Astrocyte of the hippocampus (primary cell): ENCODE measurements at regions not wholly inside any gene's neighbourhood (a gene's known extent, or its start where the extent isn't known, plus 50 kb on each side); places are given as distances from the start of the nearest gene placed in this dataset.

ENCODE experiments used
- DNase-seq: peaks from one replicate; pipeline ENCODE4 v3.0.0; 2011; ENCODE audit warnings: low read depth, low spot score

DNA sequence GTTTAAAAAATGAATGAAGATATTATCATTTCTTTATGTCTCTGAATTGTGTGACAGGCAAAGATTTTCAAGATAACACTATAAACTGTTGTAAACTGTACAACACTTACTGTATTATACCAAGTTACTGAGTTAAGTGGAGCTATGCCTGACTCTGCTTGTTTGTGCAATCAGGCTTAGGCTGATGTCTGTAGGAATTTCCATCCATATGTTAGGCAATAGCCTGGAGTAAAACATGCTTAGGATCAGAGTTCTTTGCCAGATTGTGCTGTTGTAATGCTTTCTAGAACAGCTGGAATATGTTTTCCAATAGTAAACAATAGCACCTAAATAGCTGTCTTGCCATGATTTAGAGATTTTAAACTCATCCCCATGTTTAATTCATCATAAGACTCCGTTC lies 1496.7 kb downstream of the CDH11 start:
- no peak for DNase-seq

DNA sequence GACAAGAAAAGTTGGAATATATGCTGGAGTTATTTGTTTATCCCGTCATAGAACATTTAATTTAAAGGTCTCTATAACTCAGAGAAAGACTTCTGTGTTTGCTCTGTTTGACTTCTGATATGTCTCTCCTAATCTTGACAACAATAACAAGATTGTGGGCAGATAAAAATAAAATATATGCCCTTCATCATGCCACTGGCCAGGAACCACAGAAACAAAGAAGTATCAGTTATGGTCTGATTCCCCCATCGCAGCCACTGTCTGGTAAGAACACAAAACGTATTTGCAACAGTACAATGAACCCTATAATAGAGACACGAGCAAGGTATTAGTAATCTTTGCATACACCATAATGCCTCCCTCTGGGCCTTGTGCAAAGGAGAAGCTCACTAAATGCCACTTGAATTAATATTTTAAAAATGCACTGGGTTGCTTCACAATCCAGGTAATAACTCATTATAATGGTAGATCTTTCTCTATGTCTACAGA lies 1498.3 kb downstream of the CDH11 start:
- DNase-seq = no peak

DNA sequence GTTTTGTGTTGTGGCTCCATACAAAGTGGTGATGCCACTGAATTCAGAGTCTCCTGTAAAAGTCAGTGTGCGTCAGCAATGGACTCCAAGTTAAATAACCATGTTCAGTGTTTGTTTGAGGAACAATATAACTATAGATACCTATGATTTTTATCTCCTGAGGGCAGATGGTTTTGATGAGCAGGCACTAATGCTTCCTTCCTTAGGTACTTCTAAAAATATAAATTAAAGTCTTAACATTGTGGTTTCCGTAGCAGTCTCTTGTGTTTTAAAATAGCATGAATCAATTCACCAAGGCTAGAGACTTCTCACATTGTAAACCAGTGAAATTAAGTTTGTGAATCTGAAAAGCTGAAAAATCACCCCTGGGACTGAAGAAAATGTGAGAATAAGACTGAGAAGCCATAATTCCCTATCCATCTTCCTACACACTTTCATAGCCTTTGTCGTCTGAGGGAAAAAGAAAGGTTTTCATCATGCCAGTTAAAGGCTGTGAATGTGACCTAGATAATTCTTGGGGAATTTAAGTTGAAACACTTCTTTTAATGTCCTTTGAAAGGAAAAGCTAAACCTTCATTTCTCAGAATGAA lies 1502.9 kb downstream of the CDH11 start:
- DNase-seq = no peak

DNA sequence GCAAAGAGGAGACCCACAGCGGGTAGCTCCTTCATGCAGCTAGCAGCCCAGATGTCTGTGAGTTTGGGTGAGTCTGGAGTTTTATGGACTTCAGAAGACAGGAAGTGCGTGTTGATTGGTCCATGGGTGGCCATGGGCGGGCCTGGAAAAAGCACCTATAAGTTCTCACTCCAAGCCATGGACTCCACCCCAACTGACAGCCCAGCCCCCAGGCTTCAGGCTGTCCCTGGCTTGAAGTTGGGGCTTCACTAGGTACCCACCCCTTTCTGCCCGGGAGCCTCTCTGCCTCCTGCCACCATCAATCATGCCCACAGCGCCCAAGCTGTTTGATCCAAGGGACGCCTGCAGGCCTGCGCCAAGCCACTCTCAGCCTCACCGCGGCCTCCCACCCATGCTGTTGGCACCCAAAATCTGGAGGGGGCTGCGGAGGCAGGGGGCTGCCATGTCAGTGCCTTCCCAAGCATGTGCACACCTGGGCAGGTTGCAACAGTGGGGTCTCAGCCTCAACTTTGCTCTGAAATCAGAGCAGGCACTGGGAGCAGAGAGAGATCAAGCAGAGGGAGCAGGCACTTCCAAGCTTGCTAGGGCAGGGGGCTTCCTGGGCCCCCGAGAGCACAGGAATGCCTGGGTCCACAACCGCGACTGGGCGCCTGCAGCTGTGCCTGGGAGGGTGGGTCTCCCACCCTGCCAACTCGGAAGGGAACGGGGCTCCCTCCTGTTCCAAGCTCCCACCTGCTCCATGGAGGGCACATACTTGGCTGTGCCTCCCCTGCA lies 1503.7 kb downstream of the CDH11 start:
- DNase-seq = no peak

DNA sequence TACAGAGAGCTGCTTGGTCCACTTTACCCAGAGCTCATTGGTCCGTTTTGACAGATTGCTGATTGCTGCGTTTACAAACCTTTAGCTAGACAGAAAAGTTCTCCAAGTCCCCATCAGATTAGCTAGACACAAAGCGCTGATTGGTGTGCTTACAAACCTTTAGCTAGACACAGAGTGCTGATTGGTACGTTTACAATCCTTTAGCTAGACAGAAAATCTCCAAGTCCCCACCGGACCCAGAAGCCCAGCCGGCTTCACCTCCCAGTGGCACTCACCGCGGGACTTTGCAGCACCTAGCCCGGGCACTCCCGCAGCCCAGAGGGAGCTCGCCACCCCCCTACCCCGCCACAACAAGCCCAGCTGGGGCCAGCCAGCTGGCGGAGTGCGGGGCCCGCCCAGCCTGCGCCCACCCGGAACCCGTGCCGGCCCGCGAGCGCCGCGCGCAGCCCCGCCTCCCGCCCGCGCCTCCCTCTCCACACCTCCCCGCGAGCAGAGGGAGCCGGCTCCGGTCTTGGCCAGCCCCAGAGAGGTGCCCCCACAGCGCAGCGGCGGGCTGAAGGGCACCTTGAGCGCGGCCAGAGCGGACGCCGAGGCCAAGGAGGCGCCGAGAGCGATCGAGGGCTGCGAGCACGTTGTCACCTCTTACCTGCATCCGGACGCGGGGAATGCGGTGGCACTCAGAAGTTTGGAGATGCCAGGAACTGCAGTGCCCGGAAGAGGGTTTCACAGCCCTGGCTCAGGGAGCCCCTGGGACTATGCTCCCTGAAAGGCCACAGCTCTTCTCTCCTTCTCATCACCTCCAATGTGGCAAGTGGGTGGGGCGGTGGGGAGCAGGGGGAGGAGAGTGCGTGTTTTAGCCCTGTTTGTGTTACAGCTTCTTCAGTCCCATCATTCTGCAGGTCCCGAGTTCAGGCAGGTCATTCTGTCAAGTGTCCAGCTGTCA lies 1504.5 kb downstream of the CDH11 start:
- peak; percentile 6 for DNase-seq

DNA sequence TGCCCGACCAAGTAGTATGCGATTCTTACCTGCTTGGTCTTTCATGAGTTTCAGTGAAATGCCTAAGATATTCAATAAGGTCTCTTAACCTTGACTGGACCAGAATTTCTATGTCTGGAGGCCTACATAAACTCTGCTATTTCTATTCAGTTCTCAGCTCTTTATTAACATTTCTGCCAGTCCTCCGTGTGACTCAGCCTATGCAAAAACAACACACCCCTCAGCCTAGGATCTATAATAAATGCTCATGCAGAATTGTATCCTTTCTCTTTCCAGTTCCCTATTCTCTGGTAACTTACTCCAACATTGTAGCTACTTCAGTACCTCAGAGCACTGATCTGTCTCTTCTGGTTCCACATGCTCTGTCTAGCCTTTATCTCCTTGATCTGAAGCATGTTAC lies 1507.4 kb downstream of the CDH11 start:
- peak; percentile 7 for DNase-seq

DNA sequence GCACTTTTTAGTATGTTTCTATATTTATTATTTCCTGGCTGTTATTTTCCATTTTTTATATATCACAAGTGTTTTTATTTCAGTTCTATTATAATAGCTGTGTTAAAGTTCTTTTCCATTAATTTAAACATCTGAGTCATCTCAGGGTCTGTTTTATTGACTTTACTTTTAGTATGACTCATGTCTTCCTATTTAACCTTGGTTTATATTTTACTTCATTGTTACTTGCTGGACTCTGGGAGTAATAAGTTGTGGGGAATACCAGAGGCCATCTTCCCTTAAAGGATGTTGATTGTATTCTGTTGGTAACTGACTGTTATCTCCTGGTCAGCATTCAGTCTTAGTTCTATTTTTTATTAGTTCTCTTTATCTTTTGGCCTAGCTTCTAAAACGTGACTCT lies 1508.2 kb downstream of the CDH11 start:
- peak; percentile 7 for DNase-seq

DNA sequence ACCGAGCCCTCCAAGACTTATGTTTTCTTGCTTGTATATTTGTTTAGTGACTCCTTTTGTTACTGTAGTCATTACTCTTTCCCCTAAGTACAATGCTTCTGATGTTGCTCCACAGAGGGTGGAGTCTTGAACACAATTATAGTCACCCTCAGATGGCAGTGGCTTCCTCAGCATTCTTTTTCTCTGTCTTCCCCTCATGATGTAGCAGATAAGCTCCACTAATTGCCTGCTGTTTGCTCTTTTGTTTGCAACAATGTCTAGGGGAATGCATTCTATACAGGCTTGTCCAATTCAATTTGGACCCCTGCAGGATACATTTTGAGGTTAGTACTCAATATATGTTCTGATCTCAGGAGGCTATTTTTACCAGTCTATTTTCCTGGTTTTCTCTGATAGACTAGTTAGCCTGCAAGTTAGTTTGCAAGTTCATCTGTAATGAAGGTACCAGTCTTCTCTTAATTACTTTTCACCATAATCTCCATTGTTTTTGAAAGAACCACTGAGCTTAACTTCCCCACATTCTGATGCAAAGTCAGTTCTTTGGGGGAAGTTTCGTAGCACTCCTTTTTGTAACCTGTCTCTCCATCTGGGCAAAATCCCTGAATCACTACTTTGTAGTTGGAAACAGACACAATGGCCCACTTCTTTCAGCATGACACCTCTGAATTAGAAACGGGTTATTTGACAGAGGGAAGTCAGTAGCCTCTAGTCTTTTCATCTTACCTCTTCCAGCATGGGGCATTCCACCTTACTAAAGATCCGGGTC lies 1509.2 kb downstream of the CDH11 start:
- DNase-seq = no peak

DNA sequence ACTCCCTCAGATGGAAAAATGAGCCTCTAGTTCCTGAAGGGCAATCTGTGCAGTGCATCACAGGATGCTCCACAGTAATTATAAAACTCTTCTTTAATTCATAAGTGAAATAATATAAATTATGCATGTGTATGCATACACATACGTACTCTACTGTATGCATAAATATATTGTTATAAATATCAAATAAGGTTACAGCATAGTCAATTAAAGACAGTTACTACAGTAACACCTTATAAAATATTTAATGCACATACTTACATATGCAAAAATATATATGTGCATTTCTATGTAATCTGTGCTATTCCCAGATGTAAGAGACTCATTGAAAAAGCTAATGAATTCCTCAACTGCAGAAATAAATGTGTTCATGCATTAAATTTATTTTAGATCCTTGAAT lies 1515.1 kb downstream of the CDH11 start:
- DNase-seq = no peak

DNA sequence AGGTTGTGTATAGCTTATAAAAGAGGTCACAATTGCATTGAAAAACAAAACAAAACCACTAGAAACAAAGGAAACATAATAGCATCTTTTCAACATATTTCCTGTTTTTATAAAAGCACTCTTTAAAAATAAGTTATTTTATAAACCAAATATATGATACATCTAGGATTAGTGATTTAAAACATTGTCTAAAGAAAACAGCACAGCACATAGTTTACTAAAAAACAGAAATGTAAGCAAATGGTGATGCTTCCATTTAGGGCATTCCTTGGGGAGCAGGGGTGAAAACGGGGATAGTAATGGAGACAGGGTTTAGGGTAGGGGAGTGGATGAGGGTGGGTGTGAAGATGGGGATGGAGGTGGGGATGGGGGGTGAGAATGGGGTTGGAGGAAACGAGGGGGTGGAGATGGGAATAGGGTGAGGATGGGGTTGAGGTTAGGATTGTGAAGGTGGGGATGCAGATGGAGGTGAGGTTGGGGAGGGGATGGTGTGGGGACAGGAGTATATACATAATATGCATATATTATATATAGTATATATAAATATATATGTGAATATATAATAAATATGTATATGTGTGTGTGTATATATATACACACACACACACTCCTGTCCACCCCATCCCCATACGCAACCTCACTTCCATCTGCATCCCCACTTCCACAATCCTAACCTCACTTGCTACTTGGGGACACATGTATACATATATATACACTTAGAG lies 1519.5 kb downstream of the CDH11 start:
- DNase-seq = no peak

DNA sequence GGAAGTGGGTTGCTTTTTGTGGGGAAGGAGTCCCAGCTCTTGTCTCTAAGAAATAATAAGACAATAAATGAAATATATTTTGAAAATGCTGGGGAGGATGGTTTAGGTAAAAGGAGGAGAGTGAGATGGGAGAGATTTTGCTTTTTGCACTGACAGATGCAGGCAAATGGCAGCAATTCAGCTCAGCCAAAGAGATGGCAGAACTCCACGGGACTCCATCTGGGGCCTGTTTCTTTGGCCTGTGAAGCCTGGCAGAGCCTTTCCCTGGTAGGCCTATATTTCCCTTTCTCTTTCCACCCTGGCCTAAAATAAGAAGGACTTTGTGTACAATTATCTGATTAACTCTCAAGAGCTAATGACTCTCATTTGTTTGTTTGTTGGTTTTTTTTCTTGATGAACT lies 1525.1 kb downstream of the CDH11 start:
- DNase-seq = no peak

DNA sequence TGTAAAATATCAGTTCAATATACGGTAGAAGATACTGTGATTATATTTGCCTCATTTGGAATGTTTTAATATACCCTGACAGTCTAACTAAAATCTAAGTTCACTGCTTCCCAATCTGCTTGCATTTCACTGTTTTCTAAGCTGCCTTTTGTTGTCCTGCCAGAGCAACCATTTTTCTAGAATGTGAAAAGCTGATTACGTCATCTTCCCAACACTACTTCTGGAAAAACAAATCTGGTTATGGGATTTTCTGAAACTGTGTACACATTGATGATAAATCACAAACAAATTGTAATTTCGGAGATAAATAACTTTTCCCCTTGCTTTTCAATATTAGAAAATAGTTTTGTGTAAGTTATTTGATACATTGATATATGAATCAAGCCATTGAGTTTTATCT lies 1529.0 kb downstream of the CDH11 start:
- no peak for DNase-seq

DNA sequence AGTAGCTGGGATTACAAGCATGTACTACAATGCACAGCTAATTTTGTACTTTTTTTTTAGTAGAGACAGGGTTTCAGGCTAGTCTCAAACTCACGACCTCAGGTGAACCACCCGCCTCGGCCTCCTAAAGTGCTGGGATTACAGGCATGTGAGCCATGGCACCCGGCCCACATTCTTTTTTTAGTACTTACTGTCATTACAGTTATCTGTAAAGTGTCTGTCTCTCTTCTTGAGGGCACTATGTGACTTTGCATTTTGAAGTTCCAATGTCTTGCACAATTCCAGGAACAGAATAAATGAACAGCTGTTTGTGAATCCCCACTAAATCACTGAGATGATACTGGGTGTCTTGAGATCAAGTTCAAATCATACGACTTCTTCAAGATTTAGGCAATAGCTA lies 1540.3 kb downstream of the CDH11 start:
- no peak for DNase-seq

DNA sequence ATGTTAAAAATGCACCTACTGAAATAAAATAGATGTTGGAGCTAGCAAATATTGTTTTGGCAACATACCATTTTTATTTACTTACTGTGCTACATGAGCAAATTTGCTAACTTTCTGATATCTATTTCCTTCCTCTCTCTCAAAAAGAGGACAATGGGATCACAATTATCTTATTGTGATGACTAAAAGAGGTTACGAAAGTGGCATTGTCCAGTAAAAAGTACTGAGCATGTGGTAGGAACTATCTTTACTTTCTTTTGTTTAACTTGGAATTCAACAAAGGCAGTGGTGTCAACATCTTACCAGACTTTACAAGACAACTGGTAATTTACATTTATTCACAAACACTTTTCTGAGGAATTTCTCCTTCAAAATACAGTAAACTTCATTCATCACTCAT lies 1542.6 kb upstream of the CDH8 start:
- no peak for DNase-seq

DNA sequence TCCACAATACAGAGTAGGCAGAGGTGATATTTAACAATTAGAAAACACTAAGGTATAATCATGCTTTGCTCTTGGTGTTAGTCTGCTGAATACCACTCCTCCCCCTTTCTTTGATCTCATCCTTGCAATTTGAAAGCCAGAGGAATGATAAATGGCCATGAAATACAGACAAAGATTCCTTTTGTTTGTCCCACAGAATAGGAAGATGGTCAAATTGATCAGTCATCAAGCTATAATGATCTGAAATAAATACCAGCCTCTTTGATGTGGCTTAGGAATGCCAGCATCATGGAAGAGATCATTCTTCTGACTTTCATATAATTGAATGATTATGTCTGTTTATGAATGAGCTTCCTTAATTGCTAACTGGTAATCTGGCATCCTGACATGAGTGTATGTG lies 1541.7 kb upstream of the CDH8 start:
- no peak for DNase-seq

DNA sequence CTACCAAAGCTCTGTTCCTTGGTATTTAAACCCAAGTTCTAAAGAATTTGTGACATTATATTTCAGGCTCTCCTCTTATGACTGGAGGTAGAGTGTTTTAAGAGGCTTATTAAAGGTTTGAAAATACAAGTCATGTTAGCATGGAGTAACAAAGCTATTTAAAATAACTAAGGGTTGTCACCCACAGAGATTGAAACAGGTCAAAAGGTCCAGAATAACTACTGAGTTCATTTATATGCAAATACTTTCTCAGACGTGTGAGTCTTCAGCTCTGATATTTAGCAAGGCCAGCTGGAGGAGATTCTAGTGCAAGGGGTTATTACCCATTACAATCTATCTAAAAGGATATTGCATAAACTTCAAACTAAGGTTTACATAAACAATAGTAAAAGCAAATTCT lies 1538.8 kb upstream of the CDH8 start:
- no peak for DNase-seq

DNA sequence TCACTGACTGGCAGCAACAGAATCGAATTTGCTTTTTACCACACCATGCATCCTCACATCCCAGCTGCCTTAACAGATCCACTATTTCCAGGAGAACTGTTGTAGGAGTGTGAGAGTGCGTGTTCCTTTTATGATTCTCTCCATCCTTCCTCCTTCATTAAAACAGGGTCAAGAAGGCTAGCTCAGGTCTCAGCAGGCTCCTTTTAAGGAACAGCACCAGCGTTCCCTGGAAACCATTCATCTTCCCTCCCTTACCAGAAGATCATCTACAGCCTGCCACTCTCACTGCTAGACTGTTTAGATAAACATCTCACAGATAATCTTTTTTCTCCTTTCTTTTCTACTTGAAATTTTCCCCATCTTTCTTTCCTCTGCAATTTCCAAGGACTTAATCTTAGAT lies 1531.9 kb upstream of the CDH8 start:
- no peak for DNase-seq

DNA sequence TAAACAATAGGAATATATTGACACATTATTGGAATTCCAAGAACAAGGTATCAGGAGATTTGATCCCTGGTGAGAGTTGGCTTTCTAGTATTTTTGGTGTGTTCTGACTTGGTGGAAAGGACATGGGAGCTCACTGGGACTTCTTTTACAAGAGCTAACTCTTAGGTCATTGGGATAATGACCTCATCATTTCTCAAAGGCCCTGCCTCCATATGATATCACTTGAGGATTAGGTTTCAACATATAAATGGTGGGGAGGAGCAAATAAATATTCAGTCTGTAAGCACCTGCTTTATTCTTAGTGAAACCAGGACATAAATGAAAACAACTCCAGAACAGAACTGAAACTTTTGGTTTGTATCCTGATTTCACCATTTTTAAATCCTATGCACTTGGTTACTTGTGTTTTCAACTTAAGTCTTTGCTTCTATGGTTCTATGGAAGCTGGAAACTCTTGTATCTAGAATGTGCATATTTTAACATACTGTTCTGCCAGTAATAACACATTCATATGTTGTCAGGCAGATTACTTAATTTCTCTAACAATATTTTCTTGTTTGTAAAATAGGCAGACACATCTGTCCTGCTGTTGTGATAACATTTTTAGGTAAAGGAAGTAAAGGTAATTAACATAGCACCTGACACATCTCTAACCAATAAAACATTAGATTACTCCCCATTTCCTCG lies 1527.7 kb upstream of the CDH8 start:
- DNase-seq = no peak

DNA sequence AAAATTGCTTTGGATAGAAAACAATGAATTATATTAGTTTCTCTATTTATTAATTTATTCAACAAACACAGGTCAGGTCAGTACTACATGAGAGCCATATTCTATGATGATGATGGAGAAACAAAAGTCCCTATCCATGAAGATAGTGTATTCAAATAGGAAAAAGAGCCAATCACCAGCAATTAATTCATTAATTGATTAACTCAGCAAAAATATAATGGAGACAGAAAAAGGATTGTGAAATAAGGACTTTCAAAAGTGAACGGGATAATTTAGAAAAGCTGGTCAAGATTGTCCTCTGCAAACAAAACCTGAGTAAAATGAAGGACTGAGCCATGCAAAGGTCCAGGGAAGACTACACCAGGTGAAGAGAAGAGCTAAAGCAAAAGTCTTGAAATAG lies 1517.7 kb upstream of the CDH8 start:
- DNase-seq = no peak

DNA sequence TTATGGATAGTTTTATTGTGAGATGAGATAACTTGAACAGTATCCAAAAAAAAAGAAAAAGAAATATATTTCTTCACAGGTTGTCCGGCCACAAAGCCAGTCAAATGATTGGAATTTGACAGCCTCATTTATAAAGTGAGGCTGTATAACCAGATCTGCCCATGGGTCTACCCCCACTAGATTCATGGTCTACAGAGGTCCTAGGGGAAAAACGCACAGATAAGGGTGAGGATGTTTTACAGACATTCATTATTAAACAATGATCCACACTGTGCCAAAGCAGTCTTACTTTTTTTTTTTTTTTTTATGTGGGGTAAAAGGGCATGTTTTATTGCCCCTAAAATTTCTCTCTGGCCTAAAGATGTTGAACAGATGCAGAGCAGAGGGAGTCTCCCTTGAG lies 1503.0 kb upstream of the CDH8 start:
- no peak for DNase-seq
